MM.1S (cell line): ENCODE measurements at regions not wholly inside any gene's neighbourhood (a gene's known extent, or its start where the extent isn't known, plus 50 kb on each side); places are given as distances from the start of the nearest gene placed in this dataset.

Experiments used
- DNase-seq: peaks from one replicate; pipeline ENCODE4 v3.0.0-alpha.2; 2015
- H2AFZ ChIP-seq: fragments of 300-600 bp; sonication (generic); 2 replicates; pipeline ENCODE4 v1.6.0; 2016; ENCODE audit warnings: antibody characterized with exemption, low read length
- H3F3A ChIP-seq: fragments of 300-600 bp; sonication (generic); 2 replicates; pipeline ENCODE4 v1.6.1; 2016; ENCODE audit warnings: mild to moderate bottlenecking, antibody characterized with exemption, low read length, moderate library complexity, mixed read lengths; ENCODE audit not compliant: insufficient read depth
- H3K27ac ChIP-seq: fragments of 300-600 bp; sonication (generic); 2 replicates; pipeline ENCODE4 v1.5.1; 2016; ENCODE audit warnings: mild to moderate bottlenecking, low read length
- H3K27me3 ChIP-seq: fragments of 300-600 bp; sonication (generic); replicated peaks from 2 replicates; pipeline ENCODE4 v1.6.0; 2016; ENCODE audit warnings: low read length; ENCODE audit not compliant: insufficient read depth
- H3K36me3 ChIP-seq: fragments of 300-600 bp; sonication (generic); replicated peaks from 2 replicates; pipeline ENCODE4 v1.6.1; 2016; ENCODE audit warnings: mild to moderate bottlenecking, low read length, mixed read lengths; ENCODE audit not compliant: insufficient read depth
- H3K4me1 ChIP-seq: fragments of 300-600 bp; sonication (generic); 2 replicates; pipeline ENCODE4 v1.6.1; 2016; ENCODE audit warnings: low read length, mixed read lengths
- H3K4me2 ChIP-seq: fragments of 300-600 bp; sonication (generic); 2 replicates; pipeline ENCODE4 v1.6.0; 2016; ENCODE audit warnings: low read depth, low read length
- H3K4me3 ChIP-seq: fragments of 300-600 bp; sonication (generic); 2 replicates; pipeline ENCODE4 v1.5.1; 2016; ENCODE audit warnings: low read length, mixed read lengths
- H3K79me2 ChIP-seq: fragments of 300-600 bp; sonication (generic); 2 replicates; pipeline ENCODE4 v1.6.1; 2016; ENCODE audit warnings: mixed run types, low read length, mixed read lengths
- H3K9ac ChIP-seq: fragments of 300-600 bp; sonication (generic); 2 replicates; pipeline ENCODE4 v1.6.1; 2016; ENCODE audit warnings: low read length, mixed read lengths
- H3K9me2 ChIP-seq: fragments of 300-600 bp; sonication (generic); replicated peaks from 2 replicates; pipeline ENCODE4 v1.6.1; 2016; ENCODE audit warnings: mild to moderate bottlenecking, low read length, mixed read lengths; ENCODE audit not compliant: insufficient read depth
- H3K9me3 ChIP-seq: fragments of 300-600 bp; sonication (generic); replicated peaks from 2 replicates; pipeline ENCODE4 v1.6.1; 2016; ENCODE audit warnings: mild to moderate bottlenecking, low read length, mixed read lengths; ENCODE audit not compliant: insufficient read depth
- H4K20me1 ChIP-seq: fragments of 300-600 bp; sonication (generic); 2 replicates; pipeline ENCODE4 v1.6.1; 2016; ENCODE audit warnings: mild to moderate bottlenecking, low read length, moderate library complexity, mixed read lengths; ENCODE audit not compliant: insufficient read depth
- CTCF ChIP-seq: fragments of 300-600 bp; sonication (generic); IDR thresholded peaks from 2 replicates; pipeline ENCODE4 v1.5.1; 2016; ENCODE audit warnings: antibody characterized with exemption, low read length, mixed read lengths
- EZH2 ChIP-seq: fragments of 300-600 bp; sonication (generic); optimal IDR thresholded peaks from 2 replicates; pipeline ENCODE3; 2017; ENCODE audit warnings: low read depth, mild to moderate bottlenecking, antibody characterized with exemption, low read length, mixed read lengths
- EZH2phosphoT487 ChIP-seq: fragments of 300-600 bp; sonication (generic); IDR thresholded peaks from 2 replicates; pipeline ENCODE4 v1.6.1; 2018; ENCODE audit warnings: antibody characterized with exemption, low read length

- TF ChIP-seq EZH2phosphoT487, result no peak
- no peak for TF ChIP-seq CTCF
- no peak for TF ChIP-seq EZH2
- Histone ChIP-seq H3K27me3 (no peaks in the 10 kb centered on the region), H3K79me2 (no peaks in the 10 kb centered on the region), H3K36me3 (no peaks in the 10 kb centered on the region), H3K27ac (no peak overlapping the region), H3K9me3 (no peaks in the 10 kb centered on the region), H3F3A (no peaks in the 10 kb centered on the region), H3K9me2 (no peaks in the 10 kb centered on the region), H3K4me3 (no peak overlapping the region), H4K20me1 (no peaks in the 10 kb centered on the region), H3K4me2 (no peak overlapping the region), H3K4me1 (no peaks in the 10 kb centered on the region), H3K9ac (no peak overlapping the region), H2AFZ (no peak overlapping the region)
- DNase-seq, result peak; percentile 7
Observed at GRCh38 chr16:26196310-26196709, 504.6 kb downstream of the HS3ST4 start.

- Histone ChIP-seq H3K27ac (no peak overlapping the region), H3K9me3 (no peaks in the 10 kb centered on the region), H3K79me2 (no peaks in the 10 kb centered on the region), H3K4me2 (no peak overlapping the region), H4K20me1 (no peaks in the 10 kb centered on the region), H3K4me1 (no peaks in the 10 kb centered on the region), H3K27me3 (no peaks in the 10 kb centered on the region), H3F3A (no peaks in the 10 kb centered on the region), H3K4me3 (no peak overlapping the region), H3K9me2 (no peaks in the 10 kb centered on the region), H2AFZ (no peak overlapping the region), H3K9ac (no peak overlapping the region), H3K36me3 (no peaks in the 10 kb centered on the region)
- TF ChIP-seq EZH2 (no peak), EZH2phosphoT487 (no peak), CTCF (no peak)
- DNase-seq, result no peak
Observed at GRCh38 chr16:26196802-26197201, 505.0 kb downstream of the HS3ST4 start.

- H3K4me3 ChIP-seq, result no peak overlapping the region
- no peaks in the 10 kb centered on the region for H3K9me2 ChIP-seq
- H3K36me3 ChIP-seq, result no peaks in the 10 kb centered on the region
- no peaks in the 10 kb centered on the region for H4K20me1 ChIP-seq
- H2AFZ ChIP-seq, result no peak overlapping the region
- DNase-seq, result no peak
- no peak overlapping the region for H3K27ac ChIP-seq
- no peaks in the 10 kb centered on the region for H3K79me2 ChIP-seq
- H3F3A ChIP-seq, result no peaks in the 10 kb centered on the region
- no peak overlapping the region for H3K9ac ChIP-seq
- TF ChIP-seq EZH2phosphoT487, result no peak
- no peak for TF ChIP-seq EZH2
- TF ChIP-seq CTCF, result no peak
- H3K4me2 ChIP-seq, result no peak overlapping the region
- H3K4me1 ChIP-seq, result no peaks in the 10 kb centered on the region
- H3K9me3 ChIP-seq, result no peaks in the 10 kb centered on the region
- no peaks in the 10 kb centered on the region for H3K27me3 ChIP-seq
Observed at GRCh38 chr16:26197707-26198106, 505.9 kb downstream of the HS3ST4 start.
